ENCODE measurements at regions not wholly inside any gene's neighbourhood (a gene's known extent, or its start where the extent isn't known, plus 50 kb on each side); places are given as distances from the start of the nearest gene placed in this dataset.

DNA sequence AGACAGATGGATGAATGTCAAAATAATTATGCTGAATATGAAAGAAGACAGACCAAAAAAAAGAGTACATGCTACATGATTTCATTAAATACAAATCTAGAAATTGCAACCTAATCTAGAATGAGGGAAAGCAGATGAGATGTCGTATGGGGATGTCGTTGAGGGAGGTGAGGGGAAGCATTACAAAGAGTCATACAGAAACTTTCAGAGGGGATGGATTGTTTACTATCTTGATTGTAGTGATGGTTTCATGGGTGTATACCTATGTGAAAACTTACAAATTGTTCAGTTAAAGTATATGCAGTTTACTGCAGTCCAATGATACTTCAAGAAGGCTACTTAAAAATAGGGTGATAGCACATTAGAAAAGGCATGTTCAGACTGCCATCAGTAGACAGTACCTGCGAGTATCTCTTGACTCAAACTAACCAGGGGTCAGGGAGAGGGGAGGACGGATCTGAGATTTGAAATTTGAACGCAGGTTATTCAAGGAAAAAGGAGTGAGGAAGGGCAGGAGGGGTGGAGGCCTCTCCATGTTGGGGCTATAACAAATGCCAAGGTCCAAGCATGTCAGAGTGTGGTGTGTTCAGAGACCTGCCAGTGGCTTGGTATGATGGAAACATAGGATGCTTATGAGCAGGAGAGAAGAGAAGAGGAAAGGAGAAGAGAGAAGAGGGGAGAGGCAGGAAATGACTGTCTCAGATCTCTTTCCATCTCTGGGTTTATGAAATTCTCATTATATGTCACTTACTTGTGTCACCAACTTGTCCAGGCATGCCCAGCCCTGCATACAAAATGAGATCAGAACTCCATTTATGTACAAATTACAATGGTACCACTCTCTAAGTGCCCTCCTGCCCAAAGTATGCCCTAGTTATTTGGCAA, 257.3 kb upstream of the CXCR4 start:
- DNase-seq (ENCODE audit: extremely low read depth, low read depth): no peak
- TF ChIP-seq, protein P1, sequence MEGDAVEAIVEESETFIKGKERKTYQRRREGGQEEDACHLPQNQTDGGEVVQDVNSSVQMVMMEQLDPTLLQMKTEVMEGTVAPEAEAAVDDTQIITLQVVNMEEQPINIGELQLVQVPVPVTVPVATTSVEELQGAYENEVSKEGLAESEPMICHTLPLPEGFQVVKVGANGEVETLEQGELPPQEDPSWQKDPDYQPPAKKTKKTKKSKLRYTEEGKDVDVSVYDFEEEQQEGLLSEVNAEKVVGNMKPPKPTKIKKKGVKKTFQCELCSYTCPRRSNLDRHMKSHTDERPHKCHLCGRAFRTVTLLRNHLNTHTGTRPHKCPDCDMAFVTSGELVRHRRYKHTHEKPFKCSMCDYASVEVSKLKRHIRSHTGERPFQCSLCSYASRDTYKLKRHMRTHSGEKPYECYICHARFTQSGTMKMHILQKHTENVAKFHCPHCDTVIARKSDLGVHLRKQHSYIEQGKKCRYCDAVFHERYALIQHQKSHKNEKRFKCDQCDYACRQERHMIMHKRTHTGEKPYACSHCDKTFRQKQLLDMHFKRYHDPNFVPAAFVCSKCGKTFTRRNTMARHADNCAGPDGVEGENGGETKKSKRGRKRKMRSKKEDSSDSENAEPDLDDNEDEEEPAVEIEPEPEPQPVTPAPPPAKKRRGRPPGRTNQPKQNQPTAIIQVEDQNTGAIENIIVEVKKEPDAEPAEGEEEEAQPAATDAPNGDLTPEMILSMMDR (IDR thresholded peaks at IDR 0.05; ENCODE audit: low read depth, low read length, missing control alignments): no peak
- no peak overlapping the region for H3K4me3 ChIP-seq (replicated peaks; ENCODE audit: low read depth, low read length)

DNA sequence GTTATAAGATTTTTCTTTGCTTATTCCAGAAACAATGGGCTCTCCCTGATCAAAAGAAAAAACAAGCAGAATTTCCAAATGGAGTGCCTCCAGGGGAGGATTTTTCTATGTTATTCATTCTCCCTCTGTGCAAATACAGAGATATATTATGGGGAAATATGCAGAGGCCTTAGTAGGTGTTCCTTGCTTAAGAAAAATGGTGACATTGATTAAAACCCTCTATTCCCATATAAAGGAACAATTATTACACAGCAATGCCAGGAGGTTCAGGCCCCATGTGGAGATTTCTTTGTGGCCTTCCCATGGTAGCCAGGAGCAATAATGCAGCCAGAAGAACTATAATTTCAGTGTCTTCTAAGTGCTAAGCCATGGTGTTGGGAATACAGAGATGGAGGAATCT, 255.9 kb upstream of the CXCR4 start:
- DNase-seq (ENCODE audit: extremely low read depth, low read depth): no peak
- no peak overlapping the region for H3K4me3 ChIP-seq (replicated peaks; ENCODE audit: low read depth, low read length)
- TF ChIP-seq, protein P1 (IDR thresholded peaks at IDR 0.05; ENCODE audit: low read depth, low read length, missing control alignments): no peak

DNA sequence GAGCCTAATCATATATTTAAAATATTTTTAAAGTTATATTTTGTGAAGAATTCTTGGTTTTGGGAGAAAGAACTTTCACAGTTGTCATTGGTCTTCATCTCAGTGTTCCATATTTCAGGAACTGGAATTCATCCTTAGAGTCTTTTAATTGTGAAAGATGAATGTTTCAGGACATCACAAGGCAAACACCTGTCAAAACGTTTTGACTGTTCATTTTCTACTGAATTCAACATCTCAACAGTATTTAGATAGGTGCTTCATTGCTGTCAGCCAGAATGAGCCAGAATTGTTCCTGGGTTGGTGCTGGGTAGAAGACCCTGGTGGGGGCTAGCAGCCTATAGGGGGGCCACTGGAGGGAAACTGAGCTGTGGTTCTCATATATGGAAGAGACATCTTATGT, 255.1 kb upstream of the CXCR4 start:
- DNase-seq (ENCODE audit: extremely low read depth, low read depth): no peak
- no peak overlapping the region for H3K4me3 ChIP-seq (replicated peaks; ENCODE audit: low read depth, low read length)
- TF ChIP-seq, protein P1 (IDR thresholded peaks at IDR 0.05; ENCODE audit: low read depth, low read length, missing control alignments): no peak

DNA sequence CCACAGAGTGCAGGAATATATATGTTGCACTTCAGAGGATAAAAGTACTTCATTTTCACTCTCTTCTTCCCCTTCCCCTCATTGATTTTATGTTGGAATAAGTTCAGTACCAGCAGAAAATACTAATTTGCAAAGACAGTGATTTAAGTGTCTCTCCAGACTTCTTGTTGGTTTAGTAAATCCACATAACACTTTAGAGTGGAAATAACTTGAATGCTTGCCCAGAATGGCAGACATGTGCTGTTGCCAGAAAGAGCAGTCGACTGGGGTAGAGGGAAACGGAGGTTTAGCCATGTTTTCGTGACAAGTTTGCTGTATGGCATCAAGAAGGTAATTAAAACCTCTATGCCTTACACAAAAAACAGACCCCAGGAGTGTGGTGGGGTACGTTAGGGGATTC, 246.0 kb upstream of the CXCR4 start:
- TF ChIP-seq, protein P1 (IDR thresholded peaks at IDR 0.05; ENCODE audit: low read depth, low read length, missing control alignments): no peak
- DNase-seq (ENCODE audit: extremely low read depth, low read depth): no peak
- H3K4me3 ChIP-seq (replicated peaks; ENCODE audit: low read depth, low read length): no peak overlapping the region

DNA sequence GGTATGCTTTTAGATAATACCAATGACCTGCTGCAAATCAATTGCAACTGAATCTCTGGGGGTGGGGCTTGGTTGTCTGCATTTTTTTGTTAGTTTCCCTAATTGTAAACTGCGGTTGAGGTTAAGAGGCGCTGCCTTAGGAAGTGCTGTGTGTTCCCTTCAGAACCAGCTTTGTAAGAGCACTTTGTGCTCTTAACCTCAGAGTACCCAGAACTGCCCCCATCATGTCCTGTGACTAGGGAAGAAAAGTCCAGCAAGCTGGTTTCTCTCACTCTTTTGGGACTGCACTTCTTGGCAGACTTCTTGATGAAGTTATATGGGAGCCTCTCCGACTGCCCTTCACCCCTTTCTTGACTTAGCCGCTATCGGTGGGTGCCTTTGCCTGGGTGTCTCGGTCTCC, 245.5 kb upstream of the CXCR4 start:
- no peak for DNase-seq (ENCODE audit: extremely low read depth, low read depth)

DNA sequence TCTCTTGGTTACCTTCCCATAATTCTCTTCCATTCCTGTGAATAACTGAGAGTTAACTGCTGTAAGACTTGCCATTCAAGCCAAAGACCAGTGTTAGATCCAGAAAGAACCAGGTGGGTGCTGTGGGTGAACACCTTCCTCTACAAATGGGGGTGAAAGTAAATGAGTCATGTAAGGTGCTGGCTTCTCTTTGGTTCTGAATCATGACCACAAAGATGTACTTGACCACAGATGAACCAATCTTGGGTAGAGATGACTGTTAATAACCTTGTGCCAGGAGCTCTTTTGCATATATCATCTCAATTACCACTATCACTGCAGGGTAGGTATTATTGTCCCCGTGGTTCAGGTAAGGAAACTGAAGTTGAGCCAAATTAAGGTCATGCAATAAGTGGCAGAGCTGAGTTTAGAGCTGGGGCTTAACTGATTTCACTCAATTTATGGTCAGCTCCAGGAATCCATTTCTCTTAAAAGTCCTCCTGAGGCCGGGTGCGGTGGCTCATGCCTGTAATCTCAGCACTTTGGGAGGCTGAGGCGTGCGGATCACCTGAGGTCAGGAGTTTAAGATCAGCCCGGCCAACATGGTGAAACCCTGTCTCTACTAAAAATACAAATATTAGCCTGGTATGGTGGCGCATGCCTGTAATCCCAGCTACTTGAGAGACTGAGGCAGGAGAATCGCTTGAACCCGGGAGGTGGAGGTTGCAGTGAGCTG, 244.9 kb upstream of the CXCR4 start:
- no peak overlapping the region for H3K4me3 ChIP-seq (replicated peaks; ENCODE audit: low read depth, low read length)
- TF ChIP-seq, protein P1 (IDR thresholded peaks at IDR 0.05; ENCODE audit: low read depth, low read length, missing control alignments): no peak
- no peak for DNase-seq (ENCODE audit: extremely low read depth, low read depth)

More for the DNA sequence above, 245.5 kb upstream of the CXCR4 start:
- no peak overlapping the region for H3K4me3 ChIP-seq (replicated peaks; ENCODE audit: low read depth, low read length)
- TF ChIP-seq, protein P1 (IDR thresholded peaks at IDR 0.05; ENCODE audit: low read depth, low read length, missing control alignments): no peak

Data from HFF-Myc (cell line).